Liver (tissue), 3 donors: ENCODE measurements at regions not wholly inside any gene's neighbourhood (a gene's known extent, or its start where the extent isn't known, plus 50 kb on each side); places are given as distances from the start of the nearest gene placed in this dataset.

Source experiments
- CTCF ChIP-seq: fragments of 150-350 bp; IDR thresholded peaks from 2 replicates; pipeline ENCODE4 v1.5.1; 2017; ENCODE audit warnings: improper control_type of control experiment, low read depth, low read length; ENCODE audit not compliant: missing input control
- EGR1 ChIP-seq, 2 donors: IDR thresholded peaks; 2 replicates each; pipeline ENCODE4 v1.6.1; 2016 to 2018; ENCODE audit warnings: antibody characterized with exemption in 2 of 2, low read depth in 2 of 2
- GABPA ChIP-seq, 2 donors: IDR thresholded peaks in 1 of 2; conservative IDR thresholded peaks in 1 of 2; 2 replicates each; pipeline ENCODE4 v1.6.1; 2016; ENCODE audit warnings: antibody characterized with exemption in 2 of 2, mild to moderate bottlenecking in 1 of 2, moderate library complexity in 1 of 2
- RAD21 ChIP-seq, 2 donors: IDR thresholded peaks; 2 replicates each; pipeline ENCODE4 v1.6.1; 2016; ENCODE audit warnings: antibody characterized with exemption in 2 of 2, mild to moderate bottlenecking in 2 of 2
- REST ChIP-seq: IDR thresholded peaks from 2 replicates; pipeline ENCODE4 v1.6.1; 2016; ENCODE audit warnings: antibody characterized with exemption, mild to moderate bottlenecking
- SP1 ChIP-seq: IDR thresholded peaks from 2 replicates; pipeline ENCODE4 v1.6.1; 2018; ENCODE audit warnings: antibody characterized with exemption, mild to moderate bottlenecking
- TAF1 ChIP-seq: conservative IDR thresholded peaks from 2 replicates; pipeline ENCODE4 v1.6.1; 2016; ENCODE audit warnings: antibody characterized with exemption, mild to moderate bottlenecking
- YY1 ChIP-seq: IDR thresholded peaks from 2 replicates; pipeline ENCODE4 v1.6.1; 2016; ENCODE audit warnings: antibody characterized with exemption, mild to moderate bottlenecking
- TF ChIP-seq, protein P1 (sequence below): IDR thresholded peaks from 2 replicates; pipeline ENCODE4 v1.6.1; 2016; ENCODE audit warnings: antibody characterized with exemption
- TF ChIP-seq, protein P2 (sequence below): IDR thresholded peaks from 2 replicates; pipeline ENCODE4 v1.6.1; 2016; ENCODE audit warnings: antibody characterized with exemption
- TF ChIP-seq, protein P3 (sequence below): IDR thresholded peaks from 2 replicates; pipeline ENCODE4 v1.6.1; 2016; ENCODE audit warnings: antibody characterized with exemption
- donor health status: healthy.
- donor health status: healthy.

DNA sequence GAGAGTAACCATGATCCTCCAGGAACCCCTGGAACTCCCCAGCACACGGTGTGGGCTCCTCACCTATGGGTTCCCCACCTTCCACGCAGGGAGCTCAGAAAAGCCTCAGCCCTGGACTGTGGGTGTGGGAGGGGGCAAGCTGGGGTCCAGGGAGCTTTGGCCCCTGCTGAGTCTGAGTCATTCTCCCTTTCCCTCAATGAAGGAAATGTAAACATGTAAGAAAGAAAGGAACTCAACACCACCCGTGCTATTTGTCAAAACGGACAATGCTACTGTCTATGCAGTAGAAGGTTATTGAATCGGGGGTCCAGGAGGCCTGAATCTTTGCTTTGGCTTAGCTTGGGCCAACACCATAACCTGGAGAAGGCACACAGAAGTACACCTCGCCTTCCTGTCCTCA is 222.8 kb downstream of the PMP22 start:
- TF ChIP-seq, protein P1, sequence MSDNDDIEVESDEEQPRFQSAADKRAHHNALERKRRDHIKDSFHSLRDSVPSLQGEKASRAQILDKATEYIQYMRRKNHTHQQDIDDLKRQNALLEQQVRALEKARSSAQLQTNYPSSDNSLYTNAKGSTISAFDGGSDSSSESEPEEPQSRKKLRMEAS: no peak
- TF ChIP-seq EGR1 (IDR thresholded peaks at IDR 0.05; ENCODE audit: low read depth in 2 of 2) (no peak), CTCF (no peak), GABPA (IDR thresholded peaks at IDR 0.05 in 1 of 2, conservative IDR thresholded peaks at IDR 0.05 in 1 of 2) (no peak), RAD21 (IDR thresholded peaks at IDR 0.05) (no peak), SP1 (no peak), REST (no peak), TAF1 (no peak), YY1 (no peak)
- TF ChIP-seq, protein P2, sequence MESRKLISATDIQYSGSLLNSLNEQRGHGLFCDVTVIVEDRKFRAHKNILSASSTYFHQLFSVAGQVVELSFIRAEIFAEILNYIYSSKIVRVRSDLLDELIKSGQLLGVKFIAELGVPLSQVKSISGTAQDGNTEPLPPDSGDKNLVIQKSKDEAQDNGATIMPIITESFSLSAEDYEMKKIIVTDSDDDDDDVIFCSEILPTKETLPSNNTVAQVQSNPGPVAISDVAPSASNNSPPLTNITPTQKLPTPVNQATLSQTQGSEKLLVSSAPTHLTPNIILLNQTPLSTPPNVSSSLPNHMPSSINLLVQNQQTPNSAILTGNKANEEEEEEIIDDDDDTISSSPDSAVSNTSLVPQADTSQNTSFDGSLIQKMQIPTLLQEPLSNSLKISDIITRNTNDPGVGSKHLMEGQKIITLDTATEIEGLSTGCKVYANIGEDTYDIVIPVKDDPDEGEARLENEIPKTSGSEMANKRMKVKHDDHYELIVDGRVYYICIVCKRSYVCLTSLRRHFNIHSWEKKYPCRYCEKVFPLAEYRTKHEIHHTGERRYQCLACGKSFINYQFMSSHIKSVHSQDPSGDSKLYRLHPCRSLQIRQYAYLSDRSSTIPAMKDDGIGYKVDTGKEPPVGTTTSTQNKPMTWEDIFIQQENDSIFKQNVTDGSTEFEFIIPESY: no peak
- TF ChIP-seq, protein P3, sequence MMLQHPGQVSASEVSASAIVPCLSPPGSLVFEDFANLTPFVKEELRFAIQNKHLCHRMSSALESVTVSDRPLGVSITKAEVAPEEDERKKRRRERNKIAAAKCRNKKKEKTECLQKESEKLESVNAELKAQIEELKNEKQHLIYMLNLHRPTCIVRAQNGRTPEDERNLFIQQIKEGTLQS: no peak
